ENCODE measurements at regions not wholly inside any gene's neighbourhood (a gene's known extent, or its start where the extent isn't known, plus 50 kb on each side); places are given as distances from the start of the nearest gene placed in this dataset.

GRCh38 chr5:137564398-137564961 is 65.4 kb upstream of the SPOCK1 start:
- TF ChIP-seq POLR2AphosphoS5 (IDR thresholded peaks at IDR 0.05; ENCODE audit: low read depth): no peak
- no peak for TF ChIP-seq CTCF (conservative IDR thresholded peaks at IDR 0.05; ENCODE audit: low read depth in 2 of 2)
- no peak for TF ChIP-seq REST (IDR thresholded peaks at IDR 0.05; ENCODE audit: unreplicated experiment)
- no peak for TF ChIP-seq EZH2phosphoT487 (IDR thresholded peaks at IDR 0.05; ENCODE audit: unreplicated experiment)
- TF ChIP-seq CREB1 (CRISPR knock-in tag; IDR thresholded peaks at IDR 0.05; ENCODE audit: low read depth): no peak
- TF ChIP-seq EZH2 (IDR thresholded peaks at IDR 0.05; ENCODE audit: low read depth, unreplicated experiment): no peak
- TF ChIP-seq STAT1 (IDR thresholded peaks at IDR 0.05; ENCODE audit: unreplicated experiment): no peak
- TF ChIP-seq ETS1 (IDR thresholded peaks at IDR 0.05): no peak
